ENCODE measurements at regions not wholly inside any gene's neighbourhood (a gene's known extent, or its start where the extent isn't known, plus 50 kb on each side); places are given as distances from the start of the nearest gene placed in this dataset.

DNA sequence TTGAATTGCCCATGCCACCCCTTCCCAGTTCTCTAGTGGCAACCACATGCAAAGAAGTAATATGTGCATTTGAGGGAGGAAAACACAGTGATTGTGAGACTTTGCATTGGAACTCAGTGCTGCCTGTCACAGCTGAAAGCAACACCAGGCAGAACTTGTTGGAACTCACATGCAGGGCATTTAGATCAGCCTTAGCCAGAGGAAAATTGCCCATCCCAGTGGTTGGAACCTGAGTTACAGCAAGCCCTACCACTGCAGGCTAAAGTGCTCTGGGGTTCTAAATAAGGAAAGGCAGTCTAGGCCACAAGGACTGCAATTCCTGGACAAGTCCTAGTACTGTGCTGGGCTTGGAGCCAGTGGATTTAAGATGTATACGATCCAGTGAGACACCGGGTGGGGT lies 245.3 kb upstream of the UFL1 start:
- DNase-seq: no peak
- no peak for TF ChIP-seq GATA1 (IDR thresholded peaks at IDR 0.05; ENCODE audit: low read depth, low read length)
- TF ChIP-seq POLR2A (IDR thresholded peaks at IDR 0.05; ENCODE audit: low read length): no peak

DNA sequence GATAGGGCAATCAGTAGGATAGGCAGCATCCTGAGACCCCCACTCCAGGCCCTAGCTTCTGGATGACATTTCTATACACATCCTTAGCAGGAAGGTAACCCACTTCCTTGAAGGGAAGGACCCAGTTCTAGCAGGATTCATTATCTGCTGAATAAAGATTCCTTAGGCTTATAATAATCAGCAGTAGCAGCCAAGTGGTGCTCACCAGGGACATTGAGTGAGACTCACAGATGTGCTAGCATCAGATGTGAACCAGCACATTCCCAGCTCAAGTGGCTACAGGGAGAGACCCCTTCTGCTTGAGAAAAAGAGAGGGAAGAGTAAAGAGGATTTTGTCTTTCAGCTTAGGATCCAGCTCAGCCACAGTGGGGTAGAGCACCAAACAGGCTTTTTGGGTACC lies 244.8 kb upstream of the UFL1 start:
- DNase-seq: no peak
- TF ChIP-seq POLR2A (IDR thresholded peaks at IDR 0.05; ENCODE audit: low read length) (no peak), GATA1 (IDR thresholded peaks at IDR 0.05; ENCODE audit: low read depth, low read length) (no peak)

DNA sequence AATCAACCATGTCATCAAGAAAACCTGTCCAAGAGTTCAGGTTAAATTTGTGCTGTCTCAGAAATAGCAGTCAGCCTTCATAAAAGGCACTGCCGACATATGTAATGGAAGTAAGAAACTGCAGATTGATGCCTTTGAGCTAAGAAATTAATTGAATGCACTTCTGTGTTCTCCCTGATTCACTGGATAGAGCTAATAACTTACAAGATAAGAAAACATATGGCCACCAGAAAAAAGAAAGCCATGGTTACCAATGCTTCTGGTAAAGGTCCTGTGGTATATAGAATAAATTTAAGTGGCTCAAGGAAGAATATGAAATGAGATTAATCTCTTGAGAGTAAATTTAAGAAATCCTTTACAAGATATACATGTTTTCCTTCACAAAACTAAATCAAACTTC lies 242.5 kb upstream of the UFL1 start:
- no peak for DNase-seq
- TF ChIP-seq POLR2A (IDR thresholded peaks at IDR 0.05; ENCODE audit: low read length) (no peak), GATA1 (IDR thresholded peaks at IDR 0.05; ENCODE audit: low read depth, low read length) (no peak)

DNA sequence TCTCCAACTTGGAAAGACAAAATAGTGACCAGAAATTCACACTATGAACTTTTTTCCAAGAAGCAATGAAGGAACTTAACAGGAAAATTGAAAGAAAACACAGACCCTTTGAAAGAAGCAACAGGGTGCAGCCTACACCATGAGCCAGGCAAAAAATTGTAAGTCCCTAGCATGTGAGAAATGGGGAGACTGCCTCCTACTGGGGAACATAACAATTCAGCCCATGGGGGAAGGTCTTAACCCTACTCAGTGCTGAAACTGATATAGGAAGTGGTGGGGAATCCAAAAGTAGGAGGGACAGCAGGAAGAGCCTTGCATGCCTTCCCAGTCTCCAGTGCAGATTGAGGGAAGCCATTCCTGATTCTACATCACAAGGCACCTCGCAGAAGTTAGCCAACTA lies 235.1 kb upstream of the UFL1 start:
- TF ChIP-seq GATA1 (IDR thresholded peaks at IDR 0.05; ENCODE audit: low read depth, low read length) (no peak), POLR2A (IDR thresholded peaks at IDR 0.05; ENCODE audit: low read length) (no peak)
- no peak for DNase-seq

DNA sequence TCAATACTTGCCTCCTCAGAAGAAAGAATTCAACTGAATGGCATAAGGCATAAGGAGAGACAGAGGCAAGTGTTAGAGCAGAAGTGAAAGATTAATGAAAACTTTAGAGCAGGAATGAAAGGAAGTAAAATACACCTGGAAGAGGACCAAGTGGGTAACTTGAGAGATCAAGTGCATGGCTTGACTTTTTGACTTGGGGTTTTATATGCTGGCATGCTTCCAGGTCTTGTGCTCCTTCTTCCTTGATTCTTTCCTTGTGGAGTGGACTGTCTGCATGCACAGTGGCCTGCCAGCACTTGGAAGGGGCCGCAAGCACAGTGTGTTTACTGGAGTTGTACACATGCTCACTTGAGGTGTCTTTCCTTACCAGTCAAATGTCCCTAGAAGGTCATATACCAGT lies 222.1 kb upstream of the UFL1 start:
- TF ChIP-seq GATA1 (IDR thresholded peaks at IDR 0.05; ENCODE audit: low read depth, low read length): no peak
- DNase-seq: no peak

DNA sequence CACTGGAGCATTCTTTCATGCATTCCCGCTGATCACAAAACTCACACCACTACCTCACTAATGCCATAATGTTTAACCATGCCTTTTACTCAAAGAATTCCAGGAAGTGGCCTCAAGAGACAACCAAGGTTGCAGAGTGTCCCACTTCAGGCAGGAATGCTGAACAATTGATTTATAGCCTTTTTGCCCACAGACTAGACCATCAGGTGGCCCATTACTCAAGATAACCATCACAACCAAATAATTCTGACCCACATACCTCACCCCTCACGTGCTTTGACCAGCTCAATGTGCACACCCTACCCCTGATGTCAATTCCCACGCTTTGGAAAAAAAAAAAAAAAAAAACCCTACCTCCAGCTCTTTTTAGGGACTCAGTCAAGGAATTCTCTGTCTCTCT lies 220.6 kb upstream of the UFL1 start:
- no peak for TF ChIP-seq POLR2A (IDR thresholded peaks at IDR 0.05; ENCODE audit: low read length)
- TF ChIP-seq GATA1 (IDR thresholded peaks at IDR 0.05; ENCODE audit: low read depth, low read length): no peak
- no peak for DNase-seq

DNA sequence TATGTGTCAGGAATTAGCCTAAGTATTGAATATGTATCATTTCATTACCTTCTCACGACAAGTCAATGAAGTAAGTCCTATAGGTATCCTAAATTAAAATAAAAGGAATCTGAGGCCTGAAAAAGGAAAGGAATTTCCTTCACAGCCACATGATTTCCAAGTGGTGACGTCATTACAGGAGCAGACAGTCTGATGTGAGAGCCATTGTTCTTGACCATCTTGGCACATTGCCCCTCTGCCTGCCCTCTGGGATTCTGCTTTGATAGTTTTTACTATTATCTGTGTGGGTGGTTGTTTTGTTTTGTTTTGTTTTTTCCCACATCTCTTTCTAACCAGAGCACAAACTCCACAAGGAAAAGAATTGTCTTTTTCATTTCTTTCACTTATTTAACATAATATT lies 219.8 kb upstream of the UFL1 start:
- TF ChIP-seq POLR2A (IDR thresholded peaks at IDR 0.05; ENCODE audit: low read length) (no peak), GATA1 (IDR thresholded peaks at IDR 0.05; ENCODE audit: low read depth, low read length) (no peak)
- no peak for DNase-seq

DNA sequence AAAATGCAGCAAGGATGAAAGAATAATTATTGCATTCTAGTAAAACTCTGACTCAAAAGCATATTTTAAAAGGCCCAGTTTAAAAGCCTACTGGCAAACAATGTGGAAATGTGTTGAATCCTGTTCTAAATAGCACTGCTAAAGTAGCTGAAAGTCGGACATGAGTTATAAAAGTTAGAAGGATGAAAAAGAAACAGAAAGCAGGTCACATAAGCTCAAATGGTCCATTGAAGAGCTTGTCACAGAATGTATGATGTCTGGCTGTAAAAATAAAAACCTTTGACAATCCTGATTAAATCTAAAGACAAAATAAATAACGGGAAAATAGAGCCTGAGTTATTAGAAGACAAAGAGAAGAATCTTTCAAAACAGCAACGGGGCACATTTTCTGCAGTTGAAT lies 218.6 kb upstream of the UFL1 start:
- no peak for TF ChIP-seq POLR2A (IDR thresholded peaks at IDR 0.05; ENCODE audit: low read length)
- no peak for TF ChIP-seq GATA1 (IDR thresholded peaks at IDR 0.05; ENCODE audit: low read depth, low read length)
- DNase-seq: no peak

DNA sequence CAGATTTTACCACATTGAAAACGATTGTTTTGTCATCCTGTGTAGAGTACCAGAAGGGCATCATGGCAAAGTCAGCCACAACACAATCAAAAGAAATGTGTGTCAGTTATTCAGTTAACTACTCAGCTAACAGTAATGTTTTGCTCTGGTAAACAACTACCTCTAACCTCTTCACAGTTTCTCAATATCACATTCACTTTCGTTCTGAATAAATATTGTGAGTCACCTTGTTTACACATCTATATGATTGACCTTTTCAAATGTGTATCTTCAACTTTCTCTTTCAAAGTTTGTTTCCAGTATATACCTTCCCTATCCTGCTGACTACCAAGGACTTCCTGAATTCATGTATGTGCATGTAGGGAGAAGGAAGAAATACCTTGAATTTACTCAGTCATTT lies 216.6 kb upstream of the UFL1 start:
- TF ChIP-seq POLR2A (IDR thresholded peaks at IDR 0.05; ENCODE audit: low read length): no peak
- TF ChIP-seq GATA1 (IDR thresholded peaks at IDR 0.05; ENCODE audit: low read depth, low read length): no peak
- no peak for DNase-seq

DNA sequence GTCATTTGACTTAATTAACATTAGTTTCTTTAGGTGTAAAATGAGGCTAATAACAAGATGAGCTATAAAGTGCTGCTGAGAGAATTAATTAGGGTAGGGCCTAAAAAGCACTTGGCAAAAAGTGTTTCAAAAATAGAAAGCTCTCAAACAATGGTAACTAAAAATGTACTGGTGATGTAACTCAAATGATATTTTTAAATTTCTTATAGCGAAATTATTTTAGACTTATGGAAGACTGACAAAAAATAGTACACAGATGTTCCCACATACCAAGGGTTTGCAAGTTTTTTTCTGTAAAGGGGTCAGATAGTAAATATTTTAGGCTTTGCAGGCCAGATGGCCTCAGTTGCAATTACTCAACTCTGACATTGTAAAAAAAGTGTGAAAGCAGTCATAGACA lies 190.7 kb upstream of the UFL1 start:
- no peak for DNase-seq
- TF ChIP-seq GATA1 (IDR thresholded peaks at IDR 0.05; ENCODE audit: low read depth, low read length): no peak
- no peak for TF ChIP-seq POLR2A (IDR thresholded peaks at IDR 0.05; ENCODE audit: low read length)

DNA sequence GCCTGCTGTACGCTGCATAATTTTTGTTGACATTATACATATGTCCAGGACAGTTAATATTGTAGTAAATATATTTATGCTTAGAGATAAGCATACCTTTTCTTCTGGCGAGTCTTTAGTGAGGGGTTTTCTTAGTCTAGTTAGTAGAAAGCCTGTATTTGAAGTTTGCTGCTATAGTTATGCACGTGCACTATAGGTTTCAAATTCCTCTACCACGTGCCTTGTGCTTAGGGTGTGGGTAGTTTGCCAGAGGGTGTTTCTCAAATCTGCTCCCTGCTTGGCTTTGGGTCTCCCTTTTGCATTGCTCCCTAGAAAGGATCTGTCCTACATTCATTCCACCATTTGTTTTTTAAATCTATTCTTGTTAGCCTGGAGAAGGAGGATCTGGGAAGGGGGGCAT lies 181.4 kb upstream of the UFL1 start:
- TF ChIP-seq GATA1 (IDR thresholded peaks at IDR 0.05; ENCODE audit: low read depth, low read length) (no peak), POLR2A (IDR thresholded peaks at IDR 0.05; ENCODE audit: low read length) (no peak)
- DNase-seq: no peak

DNA sequence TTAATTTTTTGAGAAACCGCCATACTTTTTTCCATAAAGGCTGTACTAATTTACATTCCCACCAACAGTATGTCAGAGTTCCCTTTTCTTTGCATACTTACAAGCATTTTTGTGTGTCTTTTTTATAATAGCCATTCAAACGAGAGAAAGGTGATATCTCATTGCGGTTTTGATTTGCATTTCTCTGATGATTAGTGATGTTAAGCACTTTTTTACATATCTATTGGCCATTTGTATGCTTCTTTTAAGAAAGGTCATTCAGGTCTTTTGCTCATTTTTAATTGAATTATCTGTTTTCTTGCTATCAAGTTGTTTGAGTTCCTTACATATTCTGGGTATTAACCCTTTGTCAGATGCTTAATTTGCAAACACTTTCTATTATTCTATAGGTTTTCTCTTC lies 176.1 kb upstream of the UFL1 start:
- DNase-seq: no peak
- TF ChIP-seq POLR2A (IDR thresholded peaks at IDR 0.05; ENCODE audit: low read length): no peak
- no peak for TF ChIP-seq GATA1 (IDR thresholded peaks at IDR 0.05; ENCODE audit: low read depth, low read length)

DNA sequence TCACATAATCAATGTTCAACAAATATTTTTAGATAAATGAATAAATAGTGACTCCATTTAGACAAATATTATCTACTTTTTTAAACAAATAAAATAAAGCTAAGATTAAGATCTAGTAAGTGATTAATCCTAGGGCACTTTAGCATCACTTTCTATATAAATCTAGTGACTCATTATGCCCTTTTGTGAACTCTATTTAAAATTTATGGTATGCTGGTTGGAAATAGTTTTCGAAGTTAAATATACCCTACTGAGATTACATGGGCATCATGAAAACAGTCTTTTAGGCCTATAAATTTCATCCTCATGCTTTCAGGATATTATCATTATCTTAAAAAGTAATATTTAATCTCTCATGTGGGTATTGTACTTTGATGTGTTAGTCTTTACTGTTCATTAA lies 140.4 kb upstream of the UFL1 start:
- DNase-seq: no peak

DNA sequence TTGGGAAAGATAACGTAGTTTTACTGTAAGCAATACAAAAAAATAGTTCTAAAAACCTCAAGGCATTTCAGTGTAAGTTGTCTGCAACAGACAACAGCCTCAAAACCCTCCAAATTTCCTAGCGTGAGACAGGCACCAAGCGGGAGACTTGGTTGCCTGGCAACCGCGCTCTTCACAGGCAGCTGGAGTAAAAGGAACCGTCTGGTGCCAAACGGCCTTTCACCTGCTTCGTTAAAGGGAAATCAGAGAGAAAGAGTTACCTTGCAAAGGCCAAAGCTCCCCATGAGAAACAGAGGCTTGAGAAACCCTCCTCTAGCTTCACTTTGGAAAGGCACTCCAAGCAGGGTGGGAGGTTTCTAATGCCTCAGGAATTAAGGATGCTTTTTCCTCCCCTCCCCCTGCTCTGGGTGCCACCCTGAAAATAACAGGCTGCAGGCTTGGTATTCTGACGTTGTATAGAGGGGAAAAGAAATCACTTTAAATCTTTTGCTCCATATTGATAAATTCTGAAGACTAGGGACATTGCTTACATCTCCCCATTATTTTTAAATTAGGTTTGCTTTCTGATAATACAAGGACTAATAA lies 129.7 kb upstream of the UFL1 start:
- TF ChIP-seq GATA1 (IDR thresholded peaks at IDR 0.05; ENCODE audit: low read depth, low read length): no peak
- TF ChIP-seq POLR2A (IDR thresholded peaks at IDR 0.05; ENCODE audit: low read length): no peak
- DNase-seq: no peak

More for the DNA sequence above, 140.4 kb upstream of the UFL1 start:
- no peak for TF ChIP-seq POLR2A (IDR thresholded peaks at IDR 0.05; ENCODE audit: low read length)
- TF ChIP-seq GATA1 (IDR thresholded peaks at IDR 0.05; ENCODE audit: low read depth, low read length): no peak

DNA sequence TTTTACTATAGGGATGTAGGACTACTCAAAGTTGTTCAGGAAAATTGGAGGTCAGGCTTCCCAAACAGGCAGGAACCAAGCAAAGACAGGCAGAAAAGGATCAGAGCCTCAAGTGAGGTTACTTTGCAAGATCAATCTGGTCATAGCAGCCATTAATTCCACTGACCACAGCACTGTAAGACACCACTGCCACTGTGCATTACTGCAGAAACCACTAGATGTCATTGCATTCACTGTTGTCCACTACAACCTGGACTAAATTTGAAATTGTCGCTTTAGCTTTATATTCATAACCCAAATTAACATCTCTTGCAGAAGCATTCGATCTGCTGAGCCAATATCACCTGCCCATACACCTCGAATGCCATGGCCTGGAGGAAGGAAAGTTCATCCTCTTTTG lies 126.9 kb upstream of the UFL1 start:
- no peak for DNase-seq
- TF ChIP-seq GATA1 (IDR thresholded peaks at IDR 0.05; ENCODE audit: low read depth, low read length) (no peak), POLR2A (IDR thresholded peaks at IDR 0.05; ENCODE audit: low read length) (no peak)

DNA sequence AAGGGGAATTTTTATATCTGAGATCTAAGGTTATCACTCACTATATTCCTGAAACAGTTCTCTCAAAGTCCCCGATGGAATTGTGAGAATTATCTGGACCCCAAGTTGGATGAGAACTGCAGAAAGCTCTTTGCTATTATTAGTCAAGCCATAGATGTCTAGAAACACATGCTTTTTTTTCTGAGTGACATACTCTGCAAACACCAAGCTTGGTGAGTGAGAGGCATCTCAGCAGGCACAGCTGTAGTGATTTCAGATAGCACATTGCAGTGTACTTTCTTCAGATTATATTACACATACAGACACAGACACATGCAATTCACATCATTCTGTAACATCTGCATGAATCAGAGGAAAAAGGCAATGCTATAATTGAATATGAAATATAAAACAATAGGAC lies 111.1 kb upstream of the UFL1 start:
- no peak for DNase-seq
- TF ChIP-seq POLR2A (IDR thresholded peaks at IDR 0.05; ENCODE audit: low read length) (no peak), GATA1 (IDR thresholded peaks at IDR 0.05; ENCODE audit: low read depth, low read length) (no peak)
